CD4-positive, alpha-beta T cell treated with Interleukin-6 for 4 hours (primary cell): ENCODE measurements at regions not wholly inside any gene's neighbourhood (a gene's known extent, or its start where the extent isn't known, plus 50 kb on each side); places are given as distances from the start of the nearest gene placed in this dataset.

Experiments used
- DNase-seq: peaks from one replicate; pipeline ENCODE4 v3.0.0-alpha.2; 2020; ENCODE audit warnings: mixed read lengths

GRCh38 chr9:14466429-14466818, 152.5 kb upstream of the NFIB start:
- DNase-seq, result no peak

- DNase-seq, result no peak
These were observed 149.0 kb upstream of the NFIB start for GRCh38 chr9:14462950-14463349.

GRCh38 chr9:14455243-14455642, 141.3 kb upstream of the NFIB start:
- no peak for DNase-seq

GRCh38 chr9:14453286-14453685, 139.3 kb upstream of the NFIB start:
- DNase-seq, result no peak

- DNase-seq, result no peak
These were observed 138.6 kb upstream of the NFIB start for GRCh38 chr9:14452539-14452938.

- DNase-seq, result no peak
These were observed 138.0 kb upstream of the NFIB start for GRCh38 chr9:14451949-14452348.

GRCh38 chr9:14447103-14447502, 133.2 kb upstream of the NFIB start:
- no peak for DNase-seq

GRCh38 chr9:14445946-14446345, 132.0 kb upstream of the NFIB start:
- no peak for DNase-seq

GRCh38 chr9:14442956-14443355, 129.0 kb upstream of the NFIB start:
- DNase-seq, result no peak

GRCh38 chr9:14441976-14442651, 128.2 kb upstream of the NFIB start:
- no peak for DNase-seq

GRCh38 chr9:14441115-14441514, 127.2 kb upstream of the NFIB start:
- DNase-seq, result no peak

GRCh38 chr9:14440062-14440461, 126.1 kb upstream of the NFIB start:
- no peak for DNase-seq

GRCh38 chr9:14439555-14439954, 125.6 kb upstream of the NFIB start:
- no peak for DNase-seq

GRCh38 chr9:14438232-14439021, 124.5 kb upstream of the NFIB start:
- no peak for DNase-seq

- DNase-seq, result no peak
These were observed 123.7 kb upstream of the NFIB start for GRCh38 chr9:14437354-14438231.

- no peak for DNase-seq
These were observed 121.9 kb upstream of the NFIB start for GRCh38 chr9:14435871-14436270.

- DNase-seq, result no peak
These were observed 121.2 kb upstream of the NFIB start for GRCh38 chr9:14434971-14435718.

- DNase-seq, result no peak
These were observed 120.2 kb upstream of the NFIB start for GRCh38 chr9:14434158-14434504.

- no peak for DNase-seq
These were observed 119.6 kb upstream of the NFIB start for GRCh38 chr9:14433351-14434157.

GRCh38 chr9:14432666-14433350, 118.9 kb upstream of the NFIB start:
- DNase-seq, result no peak

- peak; percentile 8 for DNase-seq
These were observed 114.9 kb upstream of the NFIB start for GRCh38 chr9:14428781-14429230.
